ENCODE measurements at regions not wholly inside any gene's neighbourhood (a gene's known extent, or its start where the extent isn't known, plus 50 kb on each side); places are given as distances from the start of the nearest gene placed in this dataset.

- dilution Hi-C loops (cut with MboI; ENCODE audit: extremely low pct_ligation_motif_present, low sequenced_read_pairs), result no loop called here
- Histone ChIP-seq H3K79me2 (ENCODE audit: control insufficient read depth, insufficient read depth, low read length) (no peaks in the 10 kb centered on the region), H2AFZ (ENCODE audit: control insufficient read depth, low read length) (no peak overlapping the region), H3K27me3 (ENCODE audit: control insufficient read depth, extremely low read depth, insufficient read depth, low read length) (no peaks in the 10 kb centered on the region), H3K9me1 (ENCODE audit: control insufficient read depth, extremely low read depth, insufficient read depth, low read length) (no peaks in the 10 kb centered on the region), H3K9me3 (ENCODE audit: control insufficient read depth, low read depth, low read length) (no peaks in the 10 kb centered on the region), H4K20me1 (ENCODE audit: control insufficient read depth, extremely low read depth, insufficient read depth, low read length) (no peaks in the 10 kb centered on the region), H3K9ac (ENCODE audit: control insufficient read depth, extremely low read depth, insufficient read depth, low read length) (no peak overlapping the region), H3K36me3 (ENCODE audit: control insufficient read depth in 2 of 2, extremely low read depth in 1 of 2, insufficient read depth in 2 of 2, low read length in 2 of 2) (no peaks in the 10 kb centered on the region), H3K27ac (ENCODE audit: control insufficient read depth, insufficient read depth, low read length) (no peak overlapping the region), H3K4me1 (ENCODE audit: control insufficient read depth, extremely low read depth, insufficient read depth, low read length) (no peaks in the 10 kb centered on the region), H3K4me2 (ENCODE audit: control insufficient read depth, extremely low read depth, insufficient read depth, low read depth, low read length) (no peak overlapping the region), H3K4me3 (ENCODE audit: control insufficient read depth in 2 of 3, extremely low read depth in 1 of 3, insufficient read depth in 2 of 3, low read depth in 1 of 3, low read length in 3 of 3) (no peak overlapping the region)
- no peak for FAIRE-seq
- no peak for DNase-seq (ENCODE audit: low read depth, low spot score)
- no peak for TF ChIP-seq EZH2 (IDR thresholded peaks at IDR 0.05; ENCODE audit: low read length)
- TF ChIP-seq CTCF (optimal IDR thresholded peaks at IDR 0.05 in 1 of 3, IDR thresholded peaks at IDR 0.05 in 1 of 3, conservative IDR thresholded peaks at IDR 0.05 in 1 of 3; ENCODE audit: extremely low read depth in 1 of 3, insufficient read depth in 2 of 3, low read length in 3 of 3), result no peak
These were observed 148.1 kb downstream of the NPR3 start for GRCh38 chr5:32859211-32859641.

GRCh38 chr5:32865475-32865874 is 154.4 kb downstream of the NPR3 start:
- Histone ChIP-seq H3K9me3 (ENCODE audit: control insufficient read depth, low read depth, low read length) (no peaks in the 10 kb centered on the region), H4K20me1 (ENCODE audit: control insufficient read depth, extremely low read depth, insufficient read depth, low read length) (no peaks in the 10 kb centered on the region), H3K36me3 (ENCODE audit: control insufficient read depth in 2 of 2, extremely low read depth in 1 of 2, insufficient read depth in 2 of 2, low read length in 2 of 2) (no peaks in the 10 kb centered on the region), H3K79me2 (ENCODE audit: control insufficient read depth, insufficient read depth, low read length) (no peaks in the 10 kb centered on the region), H3K9ac (ENCODE audit: control insufficient read depth, extremely low read depth, insufficient read depth, low read length) (no peak overlapping the region), H3K27me3 (ENCODE audit: control insufficient read depth, extremely low read depth, insufficient read depth, low read length) (no peaks in the 10 kb centered on the region), H2AFZ (ENCODE audit: control insufficient read depth, low read length) (no peak overlapping the region), H3K4me2 (ENCODE audit: control insufficient read depth, extremely low read depth, insufficient read depth, low read depth, low read length) (no peak overlapping the region), H3K4me3 (ENCODE audit: control insufficient read depth in 2 of 3, extremely low read depth in 1 of 3, insufficient read depth in 2 of 3, low read depth in 1 of 3, low read length in 3 of 3) (no peak overlapping the region), H3K4me1 (ENCODE audit: control insufficient read depth, extremely low read depth, insufficient read depth, low read length) (no peaks in the 10 kb centered on the region), H3K27ac (ENCODE audit: control insufficient read depth, insufficient read depth, low read length) (no peak overlapping the region), H3K9me1 (ENCODE audit: control insufficient read depth, extremely low read depth, insufficient read depth, low read length) (no peaks in the 10 kb centered on the region)
- FAIRE-seq (no peak), DNase-seq (ENCODE audit: low read depth, low spot score) (no peak)
- dilution Hi-C loops (cut with MboI; ENCODE audit: extremely low pct_ligation_motif_present, low sequenced_read_pairs), result no loop called here
- no peak for TF ChIP-seq CTCF (optimal IDR thresholded peaks at IDR 0.05 in 1 of 3, IDR thresholded peaks at IDR 0.05 in 1 of 3, conservative IDR thresholded peaks at IDR 0.05 in 1 of 3; ENCODE audit: extremely low read depth in 1 of 3, insufficient read depth in 2 of 3, low read length in 3 of 3)
- TF ChIP-seq EZH2 (IDR thresholded peaks at IDR 0.05; ENCODE audit: low read length), result no peak
